Mesenchymal stem cell (in vitro differentiated cells and primary cell): ENCODE measurements at regions not wholly inside any gene's neighbourhood (a gene's known extent, or its start where the extent isn't known, plus 50 kb on each side); places are given as distances from the start of the nearest gene placed in this dataset.

Source experiments
- DNase-seq: peaks from one replicate; pipeline ENCODE4 v3.0.0-alpha.2; 2013
- H2AFZ ChIP-seq: one replicate; pipeline ENCODE4 v1.6.1; 2013; ENCODE audit warnings: low read depth, mild to moderate bottlenecking, control low read depth, inconsistent platforms, low read length, moderate library complexity
- H2AK5ac ChIP-seq: 2 replicates; pipeline ENCODE4 v1.6.1; 2013; ENCODE audit warnings: low read length, moderate library complexity, mild to moderate bottlenecking, inconsistent platforms; ENCODE audit not compliant: severe bottlenecking
- H2BK120ac ChIP-seq: one replicate; pipeline ENCODE4 v1.6.1; 2013; ENCODE audit warnings: low read depth, mild to moderate bottlenecking, inconsistent platforms, low read length, moderate library complexity
- H2BK12ac ChIP-seq, 2 experiments: one replicate each; pipeline ENCODE4 v1.6.1; 2013; ENCODE audit warnings: inconsistent platforms in 2 of 2, low read length in 2 of 2, mild to moderate bottlenecking in 2 of 2, moderate library complexity in 2 of 2, control low read depth in 1 of 2
- H2BK15ac ChIP-seq: one replicate; pipeline ENCODE4 v1.6.1; 2013; ENCODE audit warnings: mild to moderate bottlenecking, low read depth, inconsistent platforms; ENCODE audit not compliant: poor library complexity, severe bottlenecking
- H2BK5ac ChIP-seq: 2 replicates; pipeline ENCODE4 v1.6.1; 2013; ENCODE audit warnings: low read depth, mild to moderate bottlenecking, low read length, control low read depth, inconsistent platforms; ENCODE audit not compliant: poor library complexity, severe bottlenecking
- H3K14ac ChIP-seq, 2 experiments: one replicate each; pipeline ENCODE4 v1.6.1; 2013; ENCODE audit warnings: inconsistent platforms in 2 of 2, low read length in 2 of 2, control low read depth in 1 of 2, mild to moderate bottlenecking in 1 of 2, moderate library complexity in 1 of 2
- H3K18ac ChIP-seq, 2 experiments: one replicate each; pipeline ENCODE4 v1.6.1; 2013; ENCODE audit warnings: inconsistent platforms in 2 of 2, low read length in 2 of 2, control low read depth in 1 of 2, low read depth in 1 of 2, mild to moderate bottlenecking in 1 of 2
- H3K23ac ChIP-seq, 2 experiments: one replicate each; pipeline ENCODE4 v1.6.1; 2013; ENCODE audit warnings: inconsistent platforms in 2 of 2, low read length in 2 of 2, mild to moderate bottlenecking in 2 of 2, moderate library complexity in 2 of 2, control low read depth in 1 of 2
- H3K27ac ChIP-seq: 2 replicates; pipeline ENCODE4 v1.5.1; 2013; ENCODE audit warnings: mild to moderate bottlenecking, moderate library complexity, low read length, control low read depth, inconsistent platforms; ENCODE audit not compliant: poor library complexity, severe bottlenecking
- H3K27me3 ChIP-seq, 2 experiments: 2 replicates each; pipeline versions ENCODE4 v1.6.1 to v1.7.0; 2013; ENCODE audit warnings: low read length in 2 of 2, mild to moderate bottlenecking in 2 of 2, moderate library complexity in 2 of 2, control low read depth in 1 of 2, inconsistent platforms in 1 of 2; ENCODE audit not compliant: control insufficient read depth in 1 of 2, insufficient read depth in 1 of 2
- H3K36me3 ChIP-seq, 2 experiments: 2 replicates each; pipeline versions ENCODE4 v1.6.1 to v1.7.0; 2013; ENCODE audit warnings: low read length in 2 of 2, control low read depth in 1 of 2, inconsistent platforms in 1 of 2, low read depth in 1 of 2, mild to moderate bottlenecking in 1 of 2; ENCODE audit not compliant: insufficient read depth in 2 of 2, control insufficient read depth in 1 of 2
- H3K4ac ChIP-seq, 2 experiments: one replicate each; pipeline ENCODE4 v1.6.1; 2013; ENCODE audit warnings: inconsistent platforms in 2 of 2, low read length in 2 of 2, mild to moderate bottlenecking in 2 of 2, moderate library complexity in 2 of 2, control low read depth in 1 of 2, low read depth in 1 of 2
- H3K4me1 ChIP-seq: 2 replicates; pipeline ENCODE4 v1.6.1; 2013; ENCODE audit warnings: low read depth, low read length, control low read depth; ENCODE audit not compliant: control insufficient read depth, insufficient read depth
- H3K4me2 ChIP-seq: 2 replicates; pipeline ENCODE4 v1.6.1; 2013; ENCODE audit warnings: low read length, mild to moderate bottlenecking, inconsistent platforms; ENCODE audit not compliant: poor library complexity, severe bottlenecking
- H3K4me3 ChIP-seq, 2 experiments: 2 replicates each; pipeline versions ENCODE4 v1.5.1 to v1.7.0; 2013; ENCODE audit warnings: low read length in 2 of 2, mild to moderate bottlenecking in 2 of 2, control low read depth in 1 of 2, low read depth in 1 of 2; ENCODE audit not compliant: insufficient read depth in 1 of 2
- H3K79me1 ChIP-seq: replicated peaks from 2 replicates; pipeline ENCODE4 v1.6.1; 2013; ENCODE audit warnings: mild to moderate bottlenecking, control low read depth, low read length, inconsistent platforms; ENCODE audit not compliant: poor library complexity, severe bottlenecking
- H3K9ac ChIP-seq: 2 replicates; pipeline ENCODE4 v1.7.0; 2013; ENCODE audit warnings: mild to moderate bottlenecking, low read length, moderate library complexity
- H3K9me3 ChIP-seq: 2 replicates; pipeline ENCODE4 v1.7.0; 2013; ENCODE audit warnings: mild to moderate bottlenecking, low read length; ENCODE audit not compliant: control insufficient read depth
- H4K8ac ChIP-seq: one replicate; pipeline ENCODE4 v1.6.1; 2013; ENCODE audit warnings: inconsistent platforms, mild to moderate bottlenecking, low read length, moderate library complexity
- H4K91ac ChIP-seq: one replicate; pipeline ENCODE4 v1.6.1; 2013; ENCODE audit warnings: mild to moderate bottlenecking, low read length, inconsistent platforms
- WGBS: methylation state at CpG from one replicate; pipeline ENCODE4 v1.1.7; 2013; ENCODE audit warnings: mixed read lengths; 5-methylcytosine and 5-hydroxymethylcytosine counted together

- Histone ChIP-seq H3K4me3 (no peak overlapping the region), H2BK12ac (no peak overlapping the region), H2AK5ac (no peak overlapping the region), H3K4me2 (no peak overlapping the region), H3K18ac (no peak overlapping the region), H3K79me1 (no peaks in the 10 kb centered on the region), H3K4me1 (no peaks in the 10 kb centered on the region), H3K27me3 (no peaks in the 10 kb centered on the region), H2AFZ (no peak overlapping the region), H4K91ac (no peak overlapping the region), H2BK120ac (no peak overlapping the region), H4K8ac (no peak overlapping the region), H2BK15ac (no peak overlapping the region), H3K23ac (no peak overlapping the region), H3K14ac (no peak overlapping the region), H2BK5ac (no peak overlapping the region), H3K4ac (no peak overlapping the region), H3K9me3 (no peaks in the 10 kb centered on the region), H3K36me3 (no peaks in the 10 kb centered on the region), H3K27ac (no peak overlapping the region), H3K9ac (no peak overlapping the region)
- no peak for DNase-seq
- 17% methylated on average over 2 of the region's 4 CpGs for WGBS
These were observed 363.6 kb downstream of the ANXA1 start for GRCh38 chr9:73515216-73515615.

- no peak overlapping the region for H4K8ac ChIP-seq
- H3K4ac ChIP-seq, result no peak overlapping the region
- H3K4me1 ChIP-seq, result no peaks in the 10 kb centered on the region
- no peak overlapping the region for H3K4me2 ChIP-seq
- H3K4me3 ChIP-seq, result no peak overlapping the region
- no peaks in the 10 kb centered on the region for H3K36me3 ChIP-seq
- no peak overlapping the region for H2BK5ac ChIP-seq
- H3K14ac ChIP-seq, result no peak overlapping the region
- H3K79me1 ChIP-seq, result no peaks in the 10 kb centered on the region
- H2AFZ ChIP-seq, result no peak overlapping the region
- H3K18ac ChIP-seq, result no peak overlapping the region
- H2AK5ac ChIP-seq, result no peak overlapping the region
- H3K9me3 ChIP-seq, result peaks cover 7% of the 10 kb centered on the region
- H3K23ac ChIP-seq, result no peak overlapping the region
- H4K91ac ChIP-seq, result no peak overlapping the region
- H3K27me3 ChIP-seq, result no peaks in the 10 kb centered on the region
- WGBS, result 100% methylated on average over 1 of the region's 2 CpGs
- no peak overlapping the region for H2BK15ac ChIP-seq
- no peak overlapping the region for H3K27ac ChIP-seq
- no peak overlapping the region for H2BK120ac ChIP-seq
- no peak overlapping the region for H2BK12ac ChIP-seq
- no peak for DNase-seq
- no peak overlapping the region for H3K9ac ChIP-seq
These were observed 371.7 kb downstream of the ANXA1 start for GRCh38 chr9:73523391-73523790.

- no peaks in the 10 kb centered on the region for H3K4me1 ChIP-seq
- no peak for DNase-seq
- no peak overlapping the region for H3K4ac ChIP-seq
- no peak overlapping the region for H3K4me3 ChIP-seq
- H2BK5ac ChIP-seq, result no peak overlapping the region
- WGBS, result no CpG with 5 or more reads among the region's 1 CpG
- H3K23ac ChIP-seq, result no peak overlapping the region
- no peaks in the 10 kb centered on the region for H3K27me3 ChIP-seq
- H3K18ac ChIP-seq, result no peak overlapping the region
- no peak overlapping the region for H2BK120ac ChIP-seq
- no peak overlapping the region for H4K91ac ChIP-seq
- H3K9me3 ChIP-seq, result peaks cover 7% of the 10 kb centered on the region
- H3K79me1 ChIP-seq, result no peaks in the 10 kb centered on the region
- no peak overlapping the region for H4K8ac ChIP-seq
- H3K14ac ChIP-seq, result no peak overlapping the region
- H2AK5ac ChIP-seq, result no peak overlapping the region
- no peak overlapping the region for H2BK15ac ChIP-seq
- H3K27ac ChIP-seq, result no peak overlapping the region
- no peak overlapping the region for H3K9ac ChIP-seq
- no peak overlapping the region for H2AFZ ChIP-seq
- H3K4me2 ChIP-seq, result no peak overlapping the region
- no peak overlapping the region for H2BK12ac ChIP-seq
- H3K36me3 ChIP-seq, result no peaks in the 10 kb centered on the region
These were observed 373.7 kb downstream of the ANXA1 start for GRCh38 chr9:73525350-73525749.

GRCh38 chr9:73527521-73527920 is 375.9 kb downstream of the ANXA1 start:
- WGBS, result no CpG with 5 or more reads among the region's 1 CpG

More at GRCh38 chr9:73527521-73527920, 375.9 kb downstream of the ANXA1 start:
- Histone ChIP-seq H2AFZ (no peak overlapping the region), H3K27ac (no peak overlapping the region), H3K36me3 (no peaks in the 10 kb centered on the region), H4K8ac (no peak overlapping the region), H3K23ac (no peak overlapping the region), H3K27me3 (no peaks in the 10 kb centered on the region), H3K18ac (no peak overlapping the region), H3K9me3 (peaks cover 7% of the 10 kb centered on the region), H3K4ac (no peak overlapping the region), H3K79me1 (no peaks in the 10 kb centered on the region), H3K4me2 (no peak overlapping the region), H3K9ac (no peak overlapping the region), H3K4me3 (no peak overlapping the region), H3K4me1 (no peaks in the 10 kb centered on the region), H3K14ac (no peak overlapping the region), H2BK5ac (no peak overlapping the region), H2BK12ac (no peak overlapping the region), H2BK15ac (no peak overlapping the region), H2BK120ac (no peak overlapping the region), H2AK5ac (no peak overlapping the region), H4K91ac (no peak overlapping the region)
- DNase-seq, result no peak
